IMR-90 (cell line): ENCODE measurements at regions not wholly inside any gene's neighbourhood (a gene's known extent, or its start where the extent isn't known, plus 50 kb on each side); places are given as distances from the start of the nearest gene placed in this dataset.

Experiments used
- BHLHE40 ChIP-seq: fragments of 150-350 bp; IDR thresholded peaks from 2 replicates; pipeline ENCODE4 v1.6.1; 2016; ENCODE audit warnings: mild to moderate bottlenecking, low read depth, low read length
- CEBPB ChIP-seq: IDR thresholded peaks from 2 replicates; pipeline ENCODE4 v1.6.1; 2012; ENCODE audit warnings: low read depth, low read length, improper control_type of control experiment
- CTCF ChIP-seq: conservative IDR thresholded peaks from 2 replicates; pipeline ENCODE4 v1.5.1; 2012; ENCODE audit warnings: mild to moderate bottlenecking, low read depth, low read length, improper control_type of control experiment
- FOS ChIP-seq: fragments of 150-350 bp; IDR thresholded peaks from 2 replicates; pipeline ENCODE4 v1.6.1; 2016; ENCODE audit warnings: low read depth, low read length
- NFE2L2 ChIP-seq: fragments of 150-350 bp; IDR thresholded peaks from 2 replicates; pipeline ENCODE4 v1.6.1; 2016; ENCODE audit warnings: low read depth, mild to moderate bottlenecking, low read length
- POLR2A ChIP-seq: IDR thresholded peaks from 2 replicates; pipeline ENCODE4 v1.6.1; 2012; ENCODE audit warnings: mild to moderate bottlenecking, low read depth, low read length
- RAD21 ChIP-seq: IDR thresholded peaks from 2 replicates; pipeline ENCODE4 v1.6.1; 2012; ENCODE audit warnings: low read length, improper control_type of control experiment
- RCOR1 ChIP-seq: IDR thresholded peaks from 2 replicates; pipeline ENCODE4 v1.6.1; 2012; ENCODE audit warnings: mild to moderate bottlenecking, low read length, improper control_type of control experiment; ENCODE audit not compliant: insufficient replicate concordance
- RFX5 ChIP-seq: IDR thresholded peaks from 2 replicates; pipeline ENCODE4 v1.8.0; 2012; ENCODE audit warnings: low read depth, mild to moderate bottlenecking, low read length, moderate library complexity
- USF2 ChIP-seq: fragments of 150-350 bp; IDR thresholded peaks from 2 replicates; pipeline ENCODE4 v1.6.1; 2017; ENCODE audit warnings: mild to moderate bottlenecking, antibody characterized with exemption, low read length, low read depth
- TF ChIP-seq, protein P1 (sequence below): fragments of 150-350 bp; IDR thresholded peaks from 2 replicates; pipeline ENCODE4 v1.6.1; 2016; ENCODE audit warnings: low read depth, mild to moderate bottlenecking, low read length, moderate library complexity, borderline replicate concordance

GRCh38 chr4:66629927-66630326 lies 915.4 kb downstream of the CENPC start:
- no peak for TF ChIP-seq CTCF
- no peak for TF ChIP-seq RCOR1
- no peak for TF ChIP-seq POLR2A
- no peak for TF ChIP-seq RFX5
- no peak for TF ChIP-seq USF2
- no peak for TF ChIP-seq BHLHE40
- TF ChIP-seq CEBPB, result no peak
- TF ChIP-seq NFE2L2, result no peak
- TF ChIP-seq RAD21, result no peak
- TF ChIP-seq FOS, result no peak
- TF ChIP-seq, protein P1, sequence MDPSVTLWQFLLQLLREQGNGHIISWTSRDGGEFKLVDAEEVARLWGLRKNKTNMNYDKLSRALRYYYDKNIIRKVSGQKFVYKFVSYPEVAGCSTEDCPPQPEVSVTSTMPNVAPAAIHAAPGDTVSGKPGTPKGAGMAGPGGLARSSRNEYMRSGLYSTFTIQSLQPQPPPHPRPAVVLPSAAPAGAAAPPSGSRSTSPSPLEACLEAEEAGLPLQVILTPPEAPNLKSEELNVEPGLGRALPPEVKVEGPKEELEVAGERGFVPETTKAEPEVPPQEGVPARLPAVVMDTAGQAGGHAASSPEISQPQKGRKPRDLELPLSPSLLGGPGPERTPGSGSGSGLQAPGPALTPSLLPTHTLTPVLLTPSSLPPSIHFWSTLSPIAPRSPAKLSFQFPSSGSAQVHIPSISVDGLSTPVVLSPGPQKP, result no peak
